B cell (primary cell): ENCODE measurements at regions not wholly inside any gene's neighbourhood (a gene's known extent, or its start where the extent isn't known, plus 50 kb on each side); places are given as distances from the start of the nearest gene placed in this dataset.

ENCODE experiments used
- EZH2 ChIP-seq: IDR thresholded peaks from 2 replicates; pipeline ENCODE4 v1.6.1; 2012; ENCODE audit warnings: borderline replicate concordance, low read depth, mild to moderate bottlenecking, moderate library complexity, low read length; ENCODE audit not compliant: insufficient read depth, poor library complexity, severe bottlenecking
- TF ChIP-seq, protein P1 (sequence below): fragments of 200-600 bp; IDR thresholded peaks from one replicate; pipeline ENCODE4 v1.8.0; 2022; ENCODE audit warnings: antibody characterized with exemption, mild to moderate bottlenecking

DNA sequence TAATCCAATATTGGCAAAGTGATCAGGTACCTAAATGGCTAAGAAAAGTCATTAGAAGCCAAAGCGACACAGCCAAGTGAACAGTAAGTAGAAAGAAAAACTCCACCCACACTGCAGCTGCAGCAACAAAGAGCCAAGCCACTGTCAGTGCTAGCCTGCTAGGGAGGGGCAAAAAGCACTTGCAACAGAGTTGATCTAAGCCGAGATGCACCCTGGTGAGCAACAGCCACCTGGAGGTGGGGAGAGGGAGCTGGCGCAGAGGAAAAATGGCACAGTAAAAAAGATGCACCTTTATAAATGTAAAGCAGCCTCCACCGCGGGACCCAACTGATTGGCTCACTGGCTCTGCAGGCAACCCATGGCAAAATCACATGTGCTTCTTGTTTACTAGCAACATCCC, 330.2 kb upstream of the RBMY1B start:
- TF ChIP-seq, protein P1, sequence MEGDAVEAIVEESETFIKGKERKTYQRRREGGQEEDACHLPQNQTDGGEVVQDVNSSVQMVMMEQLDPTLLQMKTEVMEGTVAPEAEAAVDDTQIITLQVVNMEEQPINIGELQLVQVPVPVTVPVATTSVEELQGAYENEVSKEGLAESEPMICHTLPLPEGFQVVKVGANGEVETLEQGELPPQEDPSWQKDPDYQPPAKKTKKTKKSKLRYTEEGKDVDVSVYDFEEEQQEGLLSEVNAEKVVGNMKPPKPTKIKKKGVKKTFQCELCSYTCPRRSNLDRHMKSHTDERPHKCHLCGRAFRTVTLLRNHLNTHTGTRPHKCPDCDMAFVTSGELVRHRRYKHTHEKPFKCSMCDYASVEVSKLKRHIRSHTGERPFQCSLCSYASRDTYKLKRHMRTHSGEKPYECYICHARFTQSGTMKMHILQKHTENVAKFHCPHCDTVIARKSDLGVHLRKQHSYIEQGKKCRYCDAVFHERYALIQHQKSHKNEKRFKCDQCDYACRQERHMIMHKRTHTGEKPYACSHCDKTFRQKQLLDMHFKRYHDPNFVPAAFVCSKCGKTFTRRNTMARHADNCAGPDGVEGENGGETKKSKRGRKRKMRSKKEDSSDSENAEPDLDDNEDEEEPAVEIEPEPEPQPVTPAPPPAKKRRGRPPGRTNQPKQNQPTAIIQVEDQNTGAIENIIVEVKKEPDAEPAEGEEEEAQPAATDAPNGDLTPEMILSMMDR = no peak
- TF ChIP-seq EZH2 = no peak
